ENCODE measurements at regions not wholly inside any gene's neighbourhood (a gene's known extent, or its start where the extent isn't known, plus 50 kb on each side); places are given as distances from the start of the nearest gene placed in this dataset.

- no peak overlapping the region for H3K27ac ChIP-seq (ENCODE audit: low read depth in 1 of 2, low read length in 2 of 2)
- H3K27me3 ChIP-seq (ENCODE audit: control insufficient read depth in 4 of 4, insufficient read depth in 4 of 4, low read length in 3 of 4) = no peaks in the 10 kb centered on the region
- no peaks in the 10 kb centered on the region for H3K4me1 ChIP-seq (ENCODE audit: control insufficient read depth in 4 of 4, insufficient read depth in 4 of 4, low read length in 3 of 4)
- TF ChIP-seq ATF3 (IDR thresholded peaks at IDR 0.05) (no peak), FOXA1 (IDR thresholded peaks at IDR 0.05) (no peak), JUND (IDR thresholded peaks at IDR 0.05) (no peak), HNF4G (IDR thresholded peaks at IDR 0.05) (no peak), HNF4A (conservative IDR thresholded peaks at IDR 0.05) (no peak), NR2F2 (IDR thresholded peaks at IDR 0.05) (no peak), ZBTB33 (IDR thresholded peaks at IDR 0.05) (no peak), YY1 (IDR thresholded peaks at IDR 0.05) (no peak), RXRA (IDR thresholded peaks at IDR 0.05) (no peak)
- H3K9ac ChIP-seq (ENCODE audit: low read depth in 1 of 2, low read length in 2 of 2) = no peak overlapping the region
- no peaks in the 10 kb centered on the region for H3K36me3 ChIP-seq (ENCODE audit: control insufficient read depth in 4 of 4, insufficient read depth in 3 of 4, low read depth in 1 of 4, low read length in 3 of 4)
- no peak overlapping the region for H3K4me3 ChIP-seq (ENCODE audit: low read depth in 1 of 3, low read length in 3 of 3)
- no peak for DNase-seq (ENCODE audit: low spot score)
- H3K9me3 ChIP-seq (ENCODE audit: control insufficient read depth in 4 of 4, low read length in 3 of 4) = peaks cover 0 to 6% (median 1%) of the 10 kb centered on the region in 4 donors
- WGBS = 74% methylated on average over 3 of the region's 3 CpGs
These were observed 159.8 kb downstream of the PLPPR4 start for GRCh38 chr1:99424087-99424486.

GRCh38 chr1:99429754-99430153 is 165.5 kb downstream of the PLPPR4 start:
- 92% methylated on average over 1 of the region's 1 CpG for WGBS
- H3K27ac ChIP-seq (ENCODE audit: low read depth in 1 of 2, low read length in 2 of 2) = no peak overlapping the region

More at GRCh38 chr1:99429754-99430153, 165.5 kb downstream of the PLPPR4 start:
- Histone ChIP-seq H3K9ac (ENCODE audit: low read depth in 1 of 2, low read length in 2 of 2) (no peak overlapping the region), H3K4me3 (ENCODE audit: low read depth in 1 of 3, low read length in 3 of 3) (no peak overlapping the region), H3K36me3 (ENCODE audit: control insufficient read depth in 4 of 4, insufficient read depth in 3 of 4, low read depth in 1 of 4, low read length in 3 of 4) (no peaks in the 10 kb centered on the region), H3K9me3 (ENCODE audit: control insufficient read depth in 4 of 4, low read length in 3 of 4) (peaks cover 0 to 7% (median 1%) of the 10 kb centered on the region in 4 donors), H3K4me1 (ENCODE audit: control insufficient read depth in 4 of 4, insufficient read depth in 4 of 4, low read length in 3 of 4) (no peaks in the 10 kb centered on the region), H3K27me3 (ENCODE audit: control insufficient read depth in 4 of 4, insufficient read depth in 4 of 4, low read length in 3 of 4) (no peaks in the 10 kb centered on the region)
- TF ChIP-seq HNF4A (conservative IDR thresholded peaks at IDR 0.05) (no peak), RXRA (IDR thresholded peaks at IDR 0.05) (no peak), ATF3 (IDR thresholded peaks at IDR 0.05) (no peak), FOXA2 (IDR thresholded peaks at IDR 0.05) (no peak), NR2F2 (IDR thresholded peaks at IDR 0.05) (no peak), TAF1 (conservative IDR thresholded peaks at IDR 0.05) (no peak), SP1 (IDR thresholded peaks at IDR 0.05) (no peak), GABPA (IDR thresholded peaks at IDR 0.05 in 1 of 2, conservative IDR thresholded peaks at IDR 0.05 in 1 of 2) (no peak), YY1 (IDR thresholded peaks at IDR 0.05) (no peak), ZBTB33 (IDR thresholded peaks at IDR 0.05) (no peak), CTCF (IDR thresholded peaks at IDR 0.05; ENCODE audit: low read depth, low read length, missing input control) (no peak), JUND (IDR thresholded peaks at IDR 0.05) (no peak)
- no peak for DNase-seq (ENCODE audit: low spot score)
